ENCODE measurements at regions not wholly inside any gene's neighbourhood (a gene's known extent, or its start where the extent isn't known, plus 50 kb on each side); places are given as distances from the start of the nearest gene placed in this dataset.

GRCh38 chr12:38984388-38984787 is 79.0 kb upstream of the CPNE8 start:
- Histone ChIP-seq H3K4me3 (ENCODE audit: control insufficient read depth in 2 of 3, extremely low read depth in 1 of 3, insufficient read depth in 2 of 3, low read depth in 1 of 3, low read length in 3 of 3) (no peak overlapping the region), H4K20me1 (ENCODE audit: control insufficient read depth, extremely low read depth, insufficient read depth, low read length) (no peaks in the 10 kb centered on the region), H3K4me2 (ENCODE audit: control insufficient read depth, extremely low read depth, insufficient read depth, low read depth, low read length) (no peak overlapping the region), H3K9me3 (ENCODE audit: control insufficient read depth, low read depth, low read length) (no peaks in the 10 kb centered on the region), H2AFZ (ENCODE audit: control insufficient read depth, low read length) (no peak overlapping the region), H3K9ac (ENCODE audit: control insufficient read depth, extremely low read depth, insufficient read depth, low read length) (no peak overlapping the region), H3K4me1 (ENCODE audit: control insufficient read depth, extremely low read depth, insufficient read depth, low read length) (no peaks in the 10 kb centered on the region), H3K27me3 (ENCODE audit: control insufficient read depth, extremely low read depth, insufficient read depth, low read length) (no peaks in the 10 kb centered on the region), H3K79me2 (ENCODE audit: control insufficient read depth, insufficient read depth, low read length) (no peaks in the 10 kb centered on the region), H3K27ac (ENCODE audit: control insufficient read depth, insufficient read depth, low read length) (no peak overlapping the region), H3K9me1 (ENCODE audit: control insufficient read depth, extremely low read depth, insufficient read depth, low read length) (no peaks in the 10 kb centered on the region), H3K36me3 (ENCODE audit: control insufficient read depth in 2 of 2, extremely low read depth in 1 of 2, insufficient read depth in 2 of 2, low read length in 2 of 2) (no peaks in the 10 kb centered on the region)
- dilution Hi-C loops (cut with MboI; ENCODE audit: extremely low pct_ligation_motif_present, low sequenced_read_pairs), result no loop called here
- no peak for TF ChIP-seq EZH2 (IDR thresholded peaks at IDR 0.05; ENCODE audit: low read length)
- TF ChIP-seq CTCF (optimal IDR thresholded peaks at IDR 0.05 in 1 of 3, IDR thresholded peaks at IDR 0.05 in 1 of 3, conservative IDR thresholded peaks at IDR 0.05 in 1 of 3; ENCODE audit: extremely low read depth in 1 of 3, insufficient read depth in 2 of 3, low read length in 3 of 3), result no peak
- DNase-seq (ENCODE audit: low read depth, low spot score) (no peak), FAIRE-seq (no peak)

GRCh38 chr12:38983117-38983571 is 77.8 kb upstream of the CPNE8 start:
- no peak overlapping the region for H3K4me3 ChIP-seq (ENCODE audit: control insufficient read depth in 2 of 3, extremely low read depth in 1 of 3, insufficient read depth in 2 of 3, low read depth in 1 of 3, low read length in 3 of 3)
- no peaks in the 10 kb centered on the region for H3K4me1 ChIP-seq (ENCODE audit: control insufficient read depth, extremely low read depth, insufficient read depth, low read length)
- H3K9me1 ChIP-seq (ENCODE audit: control insufficient read depth, extremely low read depth, insufficient read depth, low read length), result no peaks in the 10 kb centered on the region
- dilution Hi-C loops (cut with MboI; ENCODE audit: extremely low pct_ligation_motif_present, low sequenced_read_pairs), result no loop called here
- no peak for FAIRE-seq
- no peak overlapping the region for H3K27ac ChIP-seq (ENCODE audit: control insufficient read depth, insufficient read depth, low read length)
- no peaks in the 10 kb centered on the region for H3K27me3 ChIP-seq (ENCODE audit: control insufficient read depth, extremely low read depth, insufficient read depth, low read length)
- H3K36me3 ChIP-seq (ENCODE audit: control insufficient read depth in 2 of 2, extremely low read depth in 1 of 2, insufficient read depth in 2 of 2, low read length in 2 of 2), result no peaks in the 10 kb centered on the region
- no peak for DNase-seq (ENCODE audit: low read depth, low spot score)
- H3K4me2 ChIP-seq (ENCODE audit: control insufficient read depth, extremely low read depth, insufficient read depth, low read depth, low read length), result no peak overlapping the region
- no peak overlapping the region for H2AFZ ChIP-seq (ENCODE audit: control insufficient read depth, low read length)
- no peaks in the 10 kb centered on the region for H3K9me3 ChIP-seq (ENCODE audit: control insufficient read depth, low read depth, low read length)
- H3K79me2 ChIP-seq (ENCODE audit: control insufficient read depth, insufficient read depth, low read length), result no peaks in the 10 kb centered on the region
- no peaks in the 10 kb centered on the region for H4K20me1 ChIP-seq (ENCODE audit: control insufficient read depth, extremely low read depth, insufficient read depth, low read length)
- no peak overlapping the region for H3K9ac ChIP-seq (ENCODE audit: control insufficient read depth, extremely low read depth, insufficient read depth, low read length)
- no peak for TF ChIP-seq EZH2 (IDR thresholded peaks at IDR 0.05; ENCODE audit: low read length)
- TF ChIP-seq CTCF (optimal IDR thresholded peaks at IDR 0.05 in 1 of 3, IDR thresholded peaks at IDR 0.05 in 1 of 3, conservative IDR thresholded peaks at IDR 0.05 in 1 of 3; ENCODE audit: extremely low read depth in 1 of 3, insufficient read depth in 2 of 3, low read length in 3 of 3), result no peak

Data from keratinocyte (primary cell).